ENCODE measurements at regions not wholly inside any gene's neighbourhood (a gene's known extent, or its start where the extent isn't known, plus 50 kb on each side); places are given as distances from the start of the nearest gene placed in this dataset.

- no peak for DNase-seq
Observed at GRCh38 chr13:106738186-106738678, 170.3 kb upstream of the ARGLU1 start.

DNA sequence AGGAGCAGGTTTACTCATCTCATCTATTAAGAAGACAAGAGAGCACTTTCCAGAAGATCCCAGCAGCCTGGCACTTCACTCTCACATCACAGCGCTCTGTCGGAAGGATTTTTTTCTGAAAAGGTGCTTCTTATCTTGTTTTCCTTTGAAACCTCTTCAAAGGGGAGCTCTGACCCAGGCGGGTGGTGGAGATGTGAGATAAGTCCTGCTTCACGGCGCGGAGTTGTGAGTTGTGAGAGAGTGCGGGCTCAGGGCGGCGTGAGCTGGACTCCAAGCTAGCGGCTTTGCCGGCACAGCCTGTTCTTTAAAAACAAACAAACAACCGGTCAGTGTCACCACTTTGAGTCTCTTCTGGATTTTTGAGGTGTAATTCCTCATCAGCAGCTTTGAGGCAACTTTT is 169.0 kb upstream of the ARGLU1 start:
- no peak for DNase-seq

- no peak for DNase-seq
Observed at GRCh38 chr13:106734198-106734597, 166.3 kb upstream of the ARGLU1 start.

DNA sequence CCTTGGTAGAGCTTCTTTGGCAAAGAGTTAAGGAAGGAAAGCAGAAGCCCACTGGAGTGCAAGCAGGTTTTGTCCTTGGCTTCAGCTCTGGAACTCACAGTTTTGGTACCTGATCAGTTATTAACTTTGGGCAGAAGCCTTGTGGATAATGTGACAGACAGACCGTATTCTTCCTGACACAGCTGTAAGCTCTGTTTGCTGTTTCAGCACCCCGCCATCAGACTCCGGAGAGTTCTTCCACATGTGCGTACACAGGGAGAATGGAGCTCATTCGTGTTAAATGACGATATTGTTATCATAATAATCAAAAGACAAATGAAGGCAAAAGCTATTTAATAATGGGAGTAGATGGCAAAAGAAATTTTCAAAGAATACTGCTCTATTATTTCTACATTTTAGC is 155.1 kb upstream of the ARGLU1 start:
- DNase-seq: no peak

- no peak for DNase-seq
Observed at GRCh38 chr13:106722620-106723019, 154.7 kb upstream of the ARGLU1 start.

- no peak for DNase-seq
Observed at GRCh38 chr13:106721599-106721998, 153.7 kb upstream of the ARGLU1 start.

DNA sequence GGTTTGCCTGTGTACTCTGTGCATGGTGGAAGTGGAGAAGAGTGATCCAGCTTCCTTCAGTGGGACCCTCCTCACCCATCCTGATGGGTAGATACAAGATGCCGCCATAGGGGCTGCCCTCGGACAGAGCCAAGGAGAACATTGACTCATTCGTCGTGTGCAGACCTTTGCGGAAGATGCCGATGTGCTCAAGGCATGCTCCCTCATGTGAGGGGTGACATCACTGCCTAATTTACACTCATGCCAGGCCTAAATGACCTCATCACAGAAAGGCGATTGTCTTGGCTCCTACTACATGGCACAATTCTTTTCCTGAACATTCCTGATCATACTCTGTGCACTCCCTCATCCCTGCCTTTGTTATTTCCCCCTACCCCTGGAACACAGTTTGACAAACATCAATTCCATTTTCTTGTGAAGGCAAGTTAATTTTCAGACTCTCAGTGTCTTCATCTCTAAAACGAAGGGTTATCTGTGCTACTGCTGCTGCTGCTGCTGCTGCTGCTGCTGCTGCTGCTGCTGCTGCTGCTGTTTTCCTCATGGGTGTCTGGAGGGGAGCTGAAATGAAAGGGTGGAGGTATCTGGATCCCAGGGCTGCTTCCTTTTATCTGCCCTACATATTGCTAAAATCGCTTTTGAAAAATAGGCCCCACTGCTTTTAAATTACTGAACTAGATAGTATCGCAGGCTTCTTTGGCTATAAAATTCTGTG is 146.5 kb upstream of the ARGLU1 start:
- no peak for DNase-seq

DNA sequence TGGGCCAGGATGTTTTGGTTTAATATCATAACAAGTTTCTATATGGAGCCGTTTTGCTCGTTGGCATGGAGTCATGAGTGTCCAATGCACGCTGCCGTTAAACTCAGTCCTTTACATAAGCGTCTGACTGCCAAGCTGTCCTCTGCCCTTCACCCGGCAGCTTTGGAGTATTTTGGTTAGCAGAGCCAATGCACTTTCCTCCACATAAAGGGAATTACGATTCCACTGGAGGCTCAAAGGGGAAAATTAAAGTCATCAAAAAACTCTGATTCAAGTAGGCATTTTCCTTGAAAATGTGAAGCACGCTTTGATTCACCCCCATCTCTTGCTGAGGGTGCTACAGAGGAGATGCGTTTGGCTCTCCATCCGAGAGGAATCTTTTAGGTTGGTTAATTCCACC is 144.4 kb upstream of the ARGLU1 start:
- no peak for DNase-seq

DNA sequence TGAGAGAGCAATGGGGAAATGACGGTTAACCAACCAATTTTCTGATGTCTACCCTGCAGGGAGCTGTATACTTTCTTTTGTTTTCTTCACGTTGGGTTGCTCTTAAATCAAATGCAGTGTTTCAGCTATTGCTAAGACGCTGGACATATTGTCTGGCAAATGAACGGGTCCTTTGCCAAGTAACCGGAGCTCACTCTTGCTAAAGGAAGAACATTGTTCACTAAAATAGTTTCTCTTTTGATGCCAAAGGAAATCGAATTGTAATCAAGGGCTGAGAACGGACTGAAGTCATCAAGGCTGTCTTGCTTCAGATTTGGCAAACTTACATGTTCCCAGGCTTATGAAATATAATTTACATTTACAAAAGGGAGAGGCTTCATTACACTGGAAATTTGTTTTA is 142.3 kb upstream of the ARGLU1 start:
- DNase-seq: no peak

- DNase-seq: no peak
Observed at GRCh38 chr13:106709522-106709921, 141.6 kb upstream of the ARGLU1 start.

- no peak for DNase-seq
Observed at GRCh38 chr13:106702505-106702904, 134.6 kb upstream of the ARGLU1 start.

DNA sequence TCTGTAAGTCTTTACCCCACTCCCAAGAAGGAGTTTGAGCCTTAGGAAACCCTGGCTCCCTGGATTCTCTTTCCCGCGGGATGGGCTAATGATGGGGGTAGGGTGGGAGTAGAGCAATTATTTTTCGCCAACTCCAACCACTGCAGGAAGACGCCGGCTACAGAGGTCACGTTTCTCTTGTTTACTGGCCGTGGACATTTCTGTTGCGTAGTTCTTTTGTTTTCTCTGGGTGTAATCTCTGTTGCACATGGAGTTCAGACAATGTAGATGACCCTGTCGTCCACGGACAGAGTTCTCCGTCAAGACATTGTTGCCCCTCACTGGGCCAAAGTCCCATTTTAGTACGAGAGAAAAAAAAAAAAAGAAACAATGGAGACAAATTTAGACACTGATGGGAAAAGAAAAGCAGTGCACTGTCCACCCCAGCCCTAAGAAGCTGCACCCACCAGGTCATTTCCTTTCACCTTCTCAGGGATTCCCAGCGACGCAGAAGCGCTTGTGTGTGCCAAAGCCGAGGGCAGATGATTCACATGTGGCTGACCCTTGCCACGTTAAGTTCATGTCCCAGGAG is 133.9 kb upstream of the ARGLU1 start:
- no peak for DNase-seq

GRCh38 chr13:106700439-106700838 is 132.5 kb upstream of the ARGLU1 start:
- no peak for DNase-seq

GRCh38 chr13:106700007-106700406 is 132.1 kb upstream of the ARGLU1 start:
- no peak for DNase-seq

GRCh38 chr13:106699311-106699710 is 131.4 kb upstream of the ARGLU1 start:
- no peak for DNase-seq

DNA sequence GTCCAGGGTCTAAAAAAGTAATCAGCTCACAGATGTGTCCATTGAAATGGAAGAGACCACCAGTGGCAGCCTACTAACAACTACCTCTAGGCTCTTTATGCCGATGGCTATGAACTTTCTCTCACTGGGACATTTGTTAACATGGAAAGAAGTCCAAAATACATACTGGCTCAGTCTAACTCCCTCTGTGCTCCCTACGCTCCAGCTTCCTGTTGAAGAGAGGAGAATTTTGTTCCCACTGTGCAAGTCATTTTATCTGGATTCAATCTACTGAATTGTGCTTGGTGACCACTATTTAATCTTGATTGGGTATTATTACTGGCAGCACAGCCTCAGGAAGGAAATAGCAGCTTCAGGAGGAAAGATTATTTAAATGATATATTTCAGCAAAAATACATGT is 128.8 kb upstream of the ARGLU1 start:
- DNase-seq: no peak

- DNase-seq: no peak
Observed at GRCh38 chr13:106696140-106696539, 128.2 kb upstream of the ARGLU1 start.

DNA sequence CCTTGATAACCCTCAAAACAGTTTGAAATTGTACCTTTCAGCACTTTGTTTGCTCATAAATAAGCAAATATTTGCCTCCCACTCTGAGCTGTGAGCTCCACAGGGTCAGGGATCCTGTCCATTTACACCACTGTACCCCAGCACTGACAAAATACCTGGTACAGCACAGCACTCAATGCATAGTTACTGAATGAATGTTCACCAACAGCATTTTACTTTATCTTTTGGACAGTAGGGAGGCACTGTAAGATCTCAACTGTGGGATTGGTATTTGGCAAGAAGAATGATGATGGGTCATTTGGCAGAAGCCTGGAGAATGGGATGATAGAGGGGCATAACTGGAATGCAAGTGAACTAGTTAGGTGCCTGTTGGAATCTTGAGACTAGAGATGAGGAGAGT is 127.2 kb upstream of the ARGLU1 start:
- no peak for DNase-seq

DNA sequence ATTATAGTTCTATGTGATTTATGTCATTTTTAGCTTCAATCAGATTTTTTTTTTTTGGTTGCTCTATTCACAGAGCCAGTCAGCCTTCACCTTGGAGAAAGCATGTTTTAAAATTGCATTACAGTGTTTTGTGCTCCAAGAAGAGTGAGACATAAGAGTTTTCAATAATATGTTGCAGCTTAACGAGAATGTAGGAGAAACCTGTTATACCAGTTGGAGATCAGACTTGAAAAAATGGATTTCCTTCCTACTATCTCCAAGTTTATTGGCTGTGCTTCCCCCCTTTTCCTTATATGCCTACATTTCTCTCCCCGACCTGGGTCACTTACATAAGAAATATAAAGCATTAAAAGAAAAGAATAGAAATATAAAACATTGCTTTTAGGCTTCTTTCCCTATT is 123.9 kb upstream of the ARGLU1 start:
- no peak for DNase-seq

- no peak for DNase-seq
Observed at GRCh38 chr13:106691341-106691740, 123.4 kb upstream of the ARGLU1 start.

GRCh38 chr13:106690779-106691178 is 122.8 kb upstream of the ARGLU1 start:
- DNase-seq: no peak

DNA sequence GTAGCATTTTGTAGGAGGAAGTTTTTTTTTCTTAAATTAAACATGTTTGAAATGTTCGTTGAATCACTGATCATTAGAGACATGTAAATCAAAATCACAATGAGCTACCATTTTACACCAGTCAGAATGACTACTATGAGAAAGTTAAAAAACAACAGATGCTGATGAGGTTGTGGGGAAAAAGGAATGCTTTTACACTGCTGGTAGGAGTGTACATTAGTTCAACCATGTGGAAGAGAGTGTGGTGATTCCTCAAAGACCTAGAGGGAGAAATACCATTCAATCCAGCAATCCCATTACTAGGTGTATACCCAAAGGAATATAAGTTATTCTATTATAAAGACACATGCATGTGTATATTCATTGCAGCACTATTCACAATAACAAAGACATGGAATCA is 122.0 kb upstream of the ARGLU1 start:
- DNase-seq: no peak

DNA sequence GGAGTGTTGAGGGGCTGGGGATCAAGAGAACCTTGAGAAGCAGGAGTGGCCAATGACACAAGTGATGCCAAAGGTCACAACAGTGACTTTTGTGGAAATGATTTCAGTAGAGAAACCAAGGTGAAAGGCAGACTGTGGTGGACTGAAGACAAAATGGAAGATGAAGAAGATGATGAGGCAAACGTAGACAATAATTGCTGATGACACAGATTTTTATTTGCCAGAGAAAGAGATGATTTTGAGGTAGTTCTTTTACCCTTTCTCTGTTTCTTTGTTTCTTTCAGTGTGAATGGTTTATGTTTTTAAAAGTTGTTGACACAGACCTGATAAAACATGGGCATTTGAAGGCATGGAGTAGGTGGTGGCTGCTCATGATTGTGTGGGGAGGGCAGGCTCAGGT is 121.0 kb upstream of the ARGLU1 start:
- DNase-seq: no peak

GRCh38 chr13:106686163-106686562 is 118.2 kb upstream of the ARGLU1 start:
- no peak for DNase-seq

GRCh38 chr13:106685143-106685542 is 117.2 kb upstream of the ARGLU1 start:
- no peak for DNase-seq

All from NCI-H1436 treated with DMSO at 0.1 percent for 48 hours (cell line).